Suprapubic skin (tissue), 4 donors: ENCODE measurements at regions not wholly inside any gene's neighbourhood (a gene's known extent, or its start where the extent isn't known, plus 50 kb on each side); places are given as distances from the start of the nearest gene placed in this dataset.
A peak's percentile ranks its signal among the peaks of the same experiment; 100 is the strongest.

Source experiments
- DNase-seq, 2 donors: peaks; one replicate each; pipeline ENCODE4 v3.0.0-alpha.2; 2019; ENCODE audit warnings: low spot score in 2 of 2
- H3K27ac ChIP-seq: fragments of 200-600 bp; sonication (generic); one replicate; pipeline ENCODE4 v1.5.1; 2019
- H3K27me3 ChIP-seq: fragments of 200-600 bp; sonication (generic); one replicate; pipeline ENCODE4 v1.5.1; 2019
- H3K36me3 ChIP-seq: fragments of 200-600 bp; sonication (generic); one replicate; pipeline ENCODE4 v1.5.1; 2019
- H3K4me1 ChIP-seq: fragments of 200-600 bp; sonication (generic); one replicate; pipeline ENCODE4 v1.5.1; 2019
- H3K4me3 ChIP-seq: fragments of 200-600 bp; sonication (generic); one replicate; pipeline ENCODE4 v1.5.1; 2019; ENCODE audit warnings: mild to moderate bottlenecking
- H3K9me3 ChIP-seq: fragments of 200-600 bp; sonication (generic); one replicate; pipeline ENCODE4 v1.5.1; 2019
- EP300 ChIP-seq: sonication (generic); formaldehyde crosslinking; IDR thresholded peaks from one replicate; pipeline ENCODE4 v1.6.1; 2017; ENCODE audit warnings: antibody characterized with exemption
- POLR2A ChIP-seq, 2 donors: fragments of 450-650 bp; IDR thresholded peaks; one replicate each; pipeline ENCODE4 v1.6.1; 2017; ENCODE audit warnings: antibody characterized with exemption in 2 of 2, mild to moderate bottlenecking in 2 of 2, moderate library complexity in 2 of 2
- POLR2AphosphoS5 ChIP-seq, 3 donors: sonication (generic); formaldehyde crosslinking; IDR thresholded peaks; one replicate each; pipeline ENCODE4 v1.6.1; 2017; ENCODE audit warnings: antibody characterized with exemption in 3 of 3
- WGBS: methylation state at CpG from one replicate; pipeline ENCODE4 v1.1.5; 2018; 5-methylcytosine and 5-hydroxymethylcytosine counted together
- TF ChIP-seq, protein P1 (sequence below), 2 donors: fragments of 200-600 bp in 1 of 2; fragments of 450-650 bp in 1 of 2; sonication (generic) in 1 of 2; IDR thresholded peaks; one replicate each; pipeline ENCODE4 v1.5.1; 2016 to 2019; ENCODE audit warnings: antibody characterized with exemption in 2 of 2, mild to moderate bottlenecking in 1 of 2, moderate library complexity in 1 of 2

- no peaks in the 10 kb centered on the region for H3K36me3 ChIP-seq
- H3K4me3 ChIP-seq: no peak overlapping the region
- H3K4me1 ChIP-seq: no peaks in the 10 kb centered on the region
- H3K27me3 ChIP-seq: no peaks in the 10 kb centered on the region
- no peak overlapping the region for H3K27ac ChIP-seq
- 70% methylated on average over 1 of the region's 1 CpG for WGBS
- TF ChIP-seq EP300 (no peak), POLR2A (IDR thresholded peaks at IDR 0.05) (no peak)
- TF ChIP-seq, protein P1, sequence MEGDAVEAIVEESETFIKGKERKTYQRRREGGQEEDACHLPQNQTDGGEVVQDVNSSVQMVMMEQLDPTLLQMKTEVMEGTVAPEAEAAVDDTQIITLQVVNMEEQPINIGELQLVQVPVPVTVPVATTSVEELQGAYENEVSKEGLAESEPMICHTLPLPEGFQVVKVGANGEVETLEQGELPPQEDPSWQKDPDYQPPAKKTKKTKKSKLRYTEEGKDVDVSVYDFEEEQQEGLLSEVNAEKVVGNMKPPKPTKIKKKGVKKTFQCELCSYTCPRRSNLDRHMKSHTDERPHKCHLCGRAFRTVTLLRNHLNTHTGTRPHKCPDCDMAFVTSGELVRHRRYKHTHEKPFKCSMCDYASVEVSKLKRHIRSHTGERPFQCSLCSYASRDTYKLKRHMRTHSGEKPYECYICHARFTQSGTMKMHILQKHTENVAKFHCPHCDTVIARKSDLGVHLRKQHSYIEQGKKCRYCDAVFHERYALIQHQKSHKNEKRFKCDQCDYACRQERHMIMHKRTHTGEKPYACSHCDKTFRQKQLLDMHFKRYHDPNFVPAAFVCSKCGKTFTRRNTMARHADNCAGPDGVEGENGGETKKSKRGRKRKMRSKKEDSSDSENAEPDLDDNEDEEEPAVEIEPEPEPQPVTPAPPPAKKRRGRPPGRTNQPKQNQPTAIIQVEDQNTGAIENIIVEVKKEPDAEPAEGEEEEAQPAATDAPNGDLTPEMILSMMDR (IDR thresholded peaks at IDR 0.05): no peak
- DNase-seq: no peak
- no peaks in the 10 kb centered on the region for H3K9me3 ChIP-seq
Measured at GRCh38 chrX:85570496-85570895, 191.0 kb upstream of the POF1B start.

GRCh38 chrX:85569686-85570085, 190.2 kb upstream of the POF1B start:
- no peak overlapping the region for H3K4me3 ChIP-seq
- no peak overlapping the region for H3K27ac ChIP-seq
- DNase-seq: no peak
- no peaks in the 10 kb centered on the region for H3K4me1 ChIP-seq
- TF ChIP-seq POLR2AphosphoS5 (IDR thresholded peaks at IDR 0.05) (no peak), POLR2A (IDR thresholded peaks at IDR 0.05) (no peak), EP300 (no peak)
- TF ChIP-seq, protein P1 (IDR thresholded peaks at IDR 0.05): no peak
- H3K9me3 ChIP-seq: no peaks in the 10 kb centered on the region
- WGBS: 31% methylated on average over 4 of the region's 4 CpGs
- no peaks in the 10 kb centered on the region for H3K27me3 ChIP-seq
- no peaks in the 10 kb centered on the region for H3K36me3 ChIP-seq

GRCh38 chrX:85569096-85569495, 189.6 kb upstream of the POF1B start:
- 45% methylated on average over 1 of the region's 1 CpG for WGBS
- Histone ChIP-seq H3K9me3 (no peaks in the 10 kb centered on the region), H3K36me3 (no peaks in the 10 kb centered on the region), H3K4me1 (no peaks in the 10 kb centered on the region), H3K27me3 (no peaks in the 10 kb centered on the region), H3K27ac (no peak overlapping the region), H3K4me3 (no peak overlapping the region)
- TF ChIP-seq EP300 (no peak), POLR2A (IDR thresholded peaks at IDR 0.05) (no peak), POLR2AphosphoS5 (IDR thresholded peaks at IDR 0.05) (no peak)
- TF ChIP-seq, protein P1 (IDR thresholded peaks at IDR 0.05): no peak
- DNase-seq: no peak

DNA sequence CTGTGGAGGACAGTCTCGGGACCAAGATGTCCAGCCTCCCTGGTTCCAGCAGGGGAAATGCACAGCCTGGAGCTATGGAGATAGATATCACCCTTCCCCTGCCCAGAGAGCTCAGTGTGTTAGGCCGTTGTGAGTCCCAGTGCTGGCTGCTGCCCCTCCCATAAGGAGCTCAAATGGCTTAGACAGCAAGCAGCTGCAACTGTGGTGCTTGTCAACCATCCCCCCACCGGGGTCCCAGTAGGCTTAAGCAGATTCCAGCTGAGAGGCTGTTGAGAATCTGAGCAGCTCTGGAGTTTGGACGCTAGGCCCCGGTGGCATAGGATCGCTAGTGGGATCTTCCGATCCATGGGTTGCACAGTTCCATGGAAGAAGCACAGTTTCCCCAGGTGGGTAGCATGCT, 181.8 kb upstream of the POF1B start:
- H3K36me3 ChIP-seq: no peaks in the 10 kb centered on the region
- no peaks in the 10 kb centered on the region for H3K9me3 ChIP-seq
- no peaks in the 10 kb centered on the region for H3K27me3 ChIP-seq
- WGBS: 70% methylated on average over 4 of the region's 7 CpGs
- no peak for DNase-seq
- H3K27ac ChIP-seq: no peak overlapping the region
- H3K4me1 ChIP-seq: no peaks in the 10 kb centered on the region
- no peak overlapping the region for H3K4me3 ChIP-seq
- no peak for TF ChIP-seq POLR2AphosphoS5 (IDR thresholded peaks at IDR 0.05)
- TF ChIP-seq, protein P1 (IDR thresholded peaks at IDR 0.05): no peak
- no peak for TF ChIP-seq POLR2A (IDR thresholded peaks at IDR 0.05)
- no peak for TF ChIP-seq EP300

DNA sequence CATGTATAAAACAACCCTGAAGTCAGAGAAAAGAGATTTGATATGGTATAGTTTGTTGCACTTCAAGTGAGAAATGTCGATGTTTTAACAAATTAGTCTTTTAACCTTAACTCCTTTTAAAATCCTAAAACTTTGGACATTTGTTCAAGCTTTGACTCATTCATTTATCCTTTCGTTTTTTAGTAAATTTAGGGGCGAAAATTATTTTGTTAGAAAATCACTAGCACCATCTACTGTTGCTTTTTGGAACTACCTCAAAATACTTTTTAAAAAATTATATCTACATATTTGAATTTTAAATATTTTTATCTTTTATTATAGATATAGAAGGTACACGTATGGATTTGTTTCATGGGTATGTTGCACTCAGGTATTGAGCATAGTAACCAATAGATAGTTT, 165.1 kb upstream of the POF1B start:
- 8% methylated on average over 4 of the region's 4 CpGs for WGBS

More for the DNA sequence above, 165.1 kb upstream of the POF1B start:
- Histone ChIP-seq H3K27me3 (no peaks in the 10 kb centered on the region), H3K36me3 (no peaks in the 10 kb centered on the region), H3K9me3 (no peaks in the 10 kb centered on the region), H3K4me1 (no peaks in the 10 kb centered on the region), H3K4me3 (no peak overlapping the region), H3K27ac (no peak overlapping the region)
- no peak for DNase-seq
- TF ChIP-seq EP300: no peak
- TF ChIP-seq, protein P1 (IDR thresholded peaks at IDR 0.05): peak in 1 of 2 donors; percentile 17
- no peak for TF ChIP-seq POLR2A (IDR thresholded peaks at IDR 0.05)
- no peak for TF ChIP-seq POLR2AphosphoS5 (IDR thresholded peaks at IDR 0.05)
